ENCODE measurements at regions not wholly inside any gene's neighbourhood (a gene's known extent, or its start where the extent isn't known, plus 50 kb on each side); places are given as distances from the start of the nearest gene placed in this dataset.
"Not testable (repeated sequence)": the region's sequence is repeated elsewhere in the genome, so short reads cannot be mapped to it uniquely, and the experiment has no call there.

DNA sequence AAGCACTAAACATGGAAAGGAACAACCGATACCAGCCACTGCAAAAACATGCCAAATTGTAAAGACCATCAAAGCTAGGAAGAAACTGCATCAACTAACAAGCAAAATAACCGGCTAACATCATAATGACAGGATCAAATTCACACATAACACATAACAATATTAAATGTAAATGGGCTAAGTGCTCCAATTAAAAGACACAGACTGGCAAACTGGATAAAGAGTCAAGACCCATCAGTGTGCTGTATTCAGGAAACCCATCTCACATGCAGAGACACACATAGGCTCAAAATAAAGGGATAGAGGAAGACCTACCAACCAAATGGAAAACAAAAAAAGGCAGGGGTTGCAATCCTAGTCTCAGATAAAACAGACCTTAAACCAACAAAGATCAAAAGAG lies 72.1 kb upstream of the ZNF366 start:
- TF ChIP-seq, protein P1, sequence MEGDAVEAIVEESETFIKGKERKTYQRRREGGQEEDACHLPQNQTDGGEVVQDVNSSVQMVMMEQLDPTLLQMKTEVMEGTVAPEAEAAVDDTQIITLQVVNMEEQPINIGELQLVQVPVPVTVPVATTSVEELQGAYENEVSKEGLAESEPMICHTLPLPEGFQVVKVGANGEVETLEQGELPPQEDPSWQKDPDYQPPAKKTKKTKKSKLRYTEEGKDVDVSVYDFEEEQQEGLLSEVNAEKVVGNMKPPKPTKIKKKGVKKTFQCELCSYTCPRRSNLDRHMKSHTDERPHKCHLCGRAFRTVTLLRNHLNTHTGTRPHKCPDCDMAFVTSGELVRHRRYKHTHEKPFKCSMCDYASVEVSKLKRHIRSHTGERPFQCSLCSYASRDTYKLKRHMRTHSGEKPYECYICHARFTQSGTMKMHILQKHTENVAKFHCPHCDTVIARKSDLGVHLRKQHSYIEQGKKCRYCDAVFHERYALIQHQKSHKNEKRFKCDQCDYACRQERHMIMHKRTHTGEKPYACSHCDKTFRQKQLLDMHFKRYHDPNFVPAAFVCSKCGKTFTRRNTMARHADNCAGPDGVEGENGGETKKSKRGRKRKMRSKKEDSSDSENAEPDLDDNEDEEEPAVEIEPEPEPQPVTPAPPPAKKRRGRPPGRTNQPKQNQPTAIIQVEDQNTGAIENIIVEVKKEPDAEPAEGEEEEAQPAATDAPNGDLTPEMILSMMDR (IDR thresholded peaks at IDR 0.05) = not testable (repeated sequence)
- not testable (repeated sequence) for TF ChIP-seq POLR2A (IDR thresholded peaks at IDR 0.05)

Measured in ovary (tissue), 3 donors.